ENCODE measurements at regions not wholly inside any gene's neighbourhood (a gene's known extent, or its start where the extent isn't known, plus 50 kb on each side); places are given as distances from the start of the nearest gene placed in this dataset.

GRCh38 chr11:97354026-97354425 is 964.2 kb downstream of the JRKL start:
- no peak for DNase-seq (ENCODE audit: insufficient read length, low spot score, missing footprints)
- H3K36me3 ChIP-seq (ENCODE audit: insufficient read depth, low read length), result no peaks in the 10 kb centered on the region
- H2AFZ ChIP-seq (ENCODE audit: low read length), result no peak overlapping the region
- no peaks in the 10 kb centered on the region for H3K9me3 ChIP-seq (ENCODE audit: low read depth, low read length)
- no peak for TF ChIP-seq CTCF (IDR thresholded peaks at IDR 0.05; ENCODE audit: extremely low read depth, low read depth, low read length)
- H3K27ac ChIP-seq (ENCODE audit: low read depth, low read length), result no peak overlapping the region
- no peaks in the 10 kb centered on the region for H3K27me3 ChIP-seq (ENCODE audit: insufficient read depth, low read length)
- no peaks in the 10 kb centered on the region for H3K4me1 ChIP-seq (ENCODE audit: insufficient read depth, low read length)
- H3K4me3 ChIP-seq (ENCODE audit: insufficient read depth, low read length), result no peak overlapping the region
- H4K20me1 ChIP-seq (ENCODE audit: insufficient read depth, low read length), result no peaks in the 10 kb centered on the region
- no peaks in the 10 kb centered on the region for H3K79me2 ChIP-seq (ENCODE audit: insufficient read depth, low read length)
- H3K4me2 ChIP-seq (ENCODE audit: insufficient read depth, low read length), result no peak overlapping the region

- H3K27me3 ChIP-seq (ENCODE audit: insufficient read depth, low read length), result no peaks in the 10 kb centered on the region
- H3K4me3 ChIP-seq (ENCODE audit: insufficient read depth, low read length), result no peak overlapping the region
- no peaks in the 10 kb centered on the region for H3K9me3 ChIP-seq (ENCODE audit: low read depth, low read length)
- no peak for DNase-seq (ENCODE audit: insufficient read length, low spot score, missing footprints)
- no peak overlapping the region for H2AFZ ChIP-seq (ENCODE audit: low read length)
- no peaks in the 10 kb centered on the region for H4K20me1 ChIP-seq (ENCODE audit: insufficient read depth, low read length)
- no peaks in the 10 kb centered on the region for H3K4me1 ChIP-seq (ENCODE audit: insufficient read depth, low read length)
- no peak overlapping the region for H3K4me2 ChIP-seq (ENCODE audit: insufficient read depth, low read length)
- no peak for TF ChIP-seq CTCF (IDR thresholded peaks at IDR 0.05; ENCODE audit: extremely low read depth, low read depth, low read length)
- no peaks in the 10 kb centered on the region for H3K36me3 ChIP-seq (ENCODE audit: insufficient read depth, low read length)
- no peaks in the 10 kb centered on the region for H3K79me2 ChIP-seq (ENCODE audit: insufficient read depth, low read length)
- no peak overlapping the region for H3K27ac ChIP-seq (ENCODE audit: low read depth, low read length)
Observed at GRCh38 chr11:97354576-97354975, 964.8 kb downstream of the JRKL start.

- Histone ChIP-seq H3K36me3 (ENCODE audit: insufficient read depth, low read length) (no peaks in the 10 kb centered on the region), H2AFZ (ENCODE audit: low read length) (no peak overlapping the region), H4K20me1 (ENCODE audit: insufficient read depth, low read length) (no peaks in the 10 kb centered on the region), H3K9me3 (ENCODE audit: low read depth, low read length) (no peaks in the 10 kb centered on the region), H3K79me2 (ENCODE audit: insufficient read depth, low read length) (no peaks in the 10 kb centered on the region), H3K4me1 (ENCODE audit: insufficient read depth, low read length) (no peaks in the 10 kb centered on the region), H3K27ac (ENCODE audit: low read depth, low read length) (no peak overlapping the region), H3K4me3 (ENCODE audit: insufficient read depth, low read length) (no peak overlapping the region), H3K27me3 (ENCODE audit: insufficient read depth, low read length) (no peaks in the 10 kb centered on the region), H3K4me2 (ENCODE audit: insufficient read depth, low read length) (no peak overlapping the region)
- TF ChIP-seq CTCF (IDR thresholded peaks at IDR 0.05; ENCODE audit: extremely low read depth, low read depth, low read length), result no peak
- DNase-seq (ENCODE audit: insufficient read length, low spot score, missing footprints), result no peak
Observed at GRCh38 chr11:97355230-97355629, 965.4 kb downstream of the JRKL start.

GRCh38 chr11:97356144-97356543 is 966.3 kb downstream of the JRKL start:
- Histone ChIP-seq H3K4me2 (ENCODE audit: insufficient read depth, low read length) (no peak overlapping the region), H3K27me3 (ENCODE audit: insufficient read depth, low read length) (no peaks in the 10 kb centered on the region), H3K4me3 (ENCODE audit: insufficient read depth, low read length) (no peak overlapping the region), H3K79me2 (ENCODE audit: insufficient read depth, low read length) (no peaks in the 10 kb centered on the region), H3K9me3 (ENCODE audit: low read depth, low read length) (no peaks in the 10 kb centered on the region), H2AFZ (ENCODE audit: low read length) (no peak overlapping the region), H3K4me1 (ENCODE audit: insufficient read depth, low read length) (no peaks in the 10 kb centered on the region), H3K36me3 (ENCODE audit: insufficient read depth, low read length) (no peaks in the 10 kb centered on the region), H3K27ac (ENCODE audit: low read depth, low read length) (no peak overlapping the region), H4K20me1 (ENCODE audit: insufficient read depth, low read length) (no peaks in the 10 kb centered on the region)
- no peak for DNase-seq (ENCODE audit: insufficient read length, low spot score, missing footprints)
- TF ChIP-seq CTCF (IDR thresholded peaks at IDR 0.05; ENCODE audit: extremely low read depth, low read depth, low read length), result no peak

Measured in osteoblast (primary cell).